Fibroblast of lung (primary cell): ENCODE measurements at regions not wholly inside any gene's neighbourhood (a gene's known extent, or its start where the extent isn't known, plus 50 kb on each side); places are given as distances from the start of the nearest gene placed in this dataset.

Source experiments
- EZH2 ChIP-seq: IDR thresholded peaks from 2 replicates; pipeline ENCODE4 v1.5.1; 2012; ENCODE audit warnings: low read length, control low read depth, mild to moderate bottlenecking; ENCODE audit errors: missing control alignments
- TF ChIP-seq, protein P1 (sequence below), 2 donors: IDR thresholded peaks in 1 of 2; conservative IDR thresholded peaks in 1 of 2; 1 replicate in 1 of 2; 2 replicates in 1 of 2; pipeline ENCODE4 v1.5.1; 2011 to 2012; ENCODE audit warnings: low read length in 2 of 2, control low read depth in 1 of 2, inconsistent platforms in 1 of 2, low read depth in 1 of 2, mild to moderate bottlenecking in 1 of 2

GRCh38 chr20:17795003-17795402 is 95.2 kb downstream of the BANF2 start:
- TF ChIP-seq, protein P1, sequence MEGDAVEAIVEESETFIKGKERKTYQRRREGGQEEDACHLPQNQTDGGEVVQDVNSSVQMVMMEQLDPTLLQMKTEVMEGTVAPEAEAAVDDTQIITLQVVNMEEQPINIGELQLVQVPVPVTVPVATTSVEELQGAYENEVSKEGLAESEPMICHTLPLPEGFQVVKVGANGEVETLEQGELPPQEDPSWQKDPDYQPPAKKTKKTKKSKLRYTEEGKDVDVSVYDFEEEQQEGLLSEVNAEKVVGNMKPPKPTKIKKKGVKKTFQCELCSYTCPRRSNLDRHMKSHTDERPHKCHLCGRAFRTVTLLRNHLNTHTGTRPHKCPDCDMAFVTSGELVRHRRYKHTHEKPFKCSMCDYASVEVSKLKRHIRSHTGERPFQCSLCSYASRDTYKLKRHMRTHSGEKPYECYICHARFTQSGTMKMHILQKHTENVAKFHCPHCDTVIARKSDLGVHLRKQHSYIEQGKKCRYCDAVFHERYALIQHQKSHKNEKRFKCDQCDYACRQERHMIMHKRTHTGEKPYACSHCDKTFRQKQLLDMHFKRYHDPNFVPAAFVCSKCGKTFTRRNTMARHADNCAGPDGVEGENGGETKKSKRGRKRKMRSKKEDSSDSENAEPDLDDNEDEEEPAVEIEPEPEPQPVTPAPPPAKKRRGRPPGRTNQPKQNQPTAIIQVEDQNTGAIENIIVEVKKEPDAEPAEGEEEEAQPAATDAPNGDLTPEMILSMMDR (conservative IDR thresholded peaks at IDR 0.05 in 1 of 2, IDR thresholded peaks at IDR 0.05 in 1 of 2; ENCODE audit: low read depth in 1 of 2, low read length in 2 of 2), result no peak
- no peak for TF ChIP-seq EZH2
